NCI-H226 (cell line): ENCODE measurements at regions not wholly inside any gene's neighbourhood (a gene's known extent, or its start where the extent isn't known, plus 50 kb on each side); places are given as distances from the start of the nearest gene placed in this dataset.

Experiments used
- DNase-seq: peaks from one replicate; pipeline ENCODE4 v3.0.0-alpha.2; 2015

DNA sequence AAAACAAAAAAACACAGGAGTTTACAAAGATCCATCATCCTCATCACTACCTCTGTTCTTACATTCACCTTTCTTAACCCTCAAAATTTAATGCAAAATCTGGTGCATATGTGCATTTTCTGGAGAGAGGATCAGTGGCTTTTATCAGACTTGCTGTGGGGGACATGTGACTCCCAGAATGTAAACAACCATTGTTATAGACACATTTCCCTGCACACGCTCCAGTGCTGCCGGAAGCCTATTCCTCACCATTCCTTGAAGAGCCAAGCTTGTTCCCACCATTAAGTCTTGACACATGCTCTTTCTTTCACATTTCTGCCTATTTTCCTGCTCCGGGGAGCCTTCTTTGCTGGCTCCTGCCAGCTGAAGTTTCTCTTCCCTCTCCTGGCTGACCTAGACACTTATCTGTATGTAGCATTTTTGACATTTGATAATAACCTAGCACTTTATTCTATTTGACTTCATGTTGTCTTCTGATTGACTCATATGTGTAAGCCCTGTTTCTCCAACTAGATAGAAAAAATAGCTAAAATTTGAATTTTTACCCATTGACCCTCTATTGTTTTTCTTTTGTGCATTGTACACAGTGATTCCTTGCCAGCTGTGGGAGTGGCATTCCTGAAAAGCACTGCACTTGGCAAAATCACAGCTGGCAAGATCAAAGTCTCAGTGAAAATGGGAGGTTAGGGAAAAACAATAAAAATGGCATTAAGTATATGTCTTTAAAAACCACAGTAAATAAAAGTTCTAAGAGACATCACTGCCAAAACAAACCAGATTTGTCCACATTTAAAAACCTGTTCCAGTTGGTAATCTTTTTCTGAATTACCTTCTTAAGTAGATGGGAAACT, 76.8 kb upstream of the CIBAR2 start:
- DNase-seq: no peak

GRCh38 chr16:85190572-85190971, 78.3 kb upstream of the CIBAR2 start:
- DNase-seq: no peak

GRCh38 chr16:85191341-85191965, 79.2 kb upstream of the CIBAR2 start:
- DNase-seq: no peak

GRCh38 chr16:85192238-85193114, 80.2 kb upstream of the CIBAR2 start:
- DNase-seq: no peak

GRCh38 chr16:85193115-85193493, 80.8 kb upstream of the CIBAR2 start:
- DNase-seq: no peak

GRCh38 chr16:85193876-85194275, 81.6 kb upstream of the CIBAR2 start:
- no peak for DNase-seq

GRCh38 chr16:85194307-85195270, 82.3 kb upstream of the CIBAR2 start:
- DNase-seq: no peak

- DNase-seq: no peak
Observed at GRCh38 chr16:85195271-85195647, 83.0 kb upstream of the CIBAR2 start.

DNA sequence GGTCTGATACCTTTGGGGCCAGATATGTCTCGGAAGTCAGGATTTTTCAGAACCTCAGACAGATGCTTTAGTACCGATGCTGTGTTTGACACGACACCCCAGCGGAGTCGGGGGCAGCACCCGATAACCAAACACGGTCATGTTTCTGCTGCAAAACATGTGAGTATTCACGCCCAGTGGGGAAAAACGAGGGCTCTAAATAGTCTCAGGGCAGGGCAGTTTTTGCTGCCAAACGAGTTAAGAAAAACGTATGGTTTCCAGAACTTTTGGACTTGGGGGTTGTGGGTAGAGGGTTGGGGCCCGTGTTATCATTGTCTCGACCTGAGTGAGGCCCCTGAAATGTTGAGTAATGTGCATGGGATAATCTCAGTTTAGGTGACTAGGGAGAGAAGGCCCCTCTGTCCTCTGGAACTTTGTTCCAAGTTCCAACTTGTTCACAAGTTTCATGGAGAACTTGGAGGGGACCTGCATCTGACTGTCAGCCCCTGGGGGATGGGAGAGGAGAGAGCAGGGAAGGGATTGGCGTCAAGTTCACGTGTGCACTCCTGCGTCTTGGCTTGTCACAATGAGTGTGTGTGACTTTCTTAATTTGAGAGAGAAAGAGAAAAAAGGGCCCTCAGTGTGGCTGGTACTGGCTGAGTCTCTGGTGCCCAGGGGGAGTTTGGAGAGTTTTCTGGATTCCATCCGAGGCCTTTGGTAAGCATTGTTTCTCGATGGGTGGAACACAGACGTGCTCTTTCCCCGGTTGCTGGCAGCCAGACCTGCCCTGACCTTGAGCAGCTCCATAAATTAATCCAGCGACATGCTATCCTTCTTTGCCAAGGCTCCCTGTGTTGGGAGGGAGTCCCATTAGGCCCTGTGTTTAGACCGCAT, 83.9 kb upstream of the CIBAR2 start:
- no peak for DNase-seq

DNA sequence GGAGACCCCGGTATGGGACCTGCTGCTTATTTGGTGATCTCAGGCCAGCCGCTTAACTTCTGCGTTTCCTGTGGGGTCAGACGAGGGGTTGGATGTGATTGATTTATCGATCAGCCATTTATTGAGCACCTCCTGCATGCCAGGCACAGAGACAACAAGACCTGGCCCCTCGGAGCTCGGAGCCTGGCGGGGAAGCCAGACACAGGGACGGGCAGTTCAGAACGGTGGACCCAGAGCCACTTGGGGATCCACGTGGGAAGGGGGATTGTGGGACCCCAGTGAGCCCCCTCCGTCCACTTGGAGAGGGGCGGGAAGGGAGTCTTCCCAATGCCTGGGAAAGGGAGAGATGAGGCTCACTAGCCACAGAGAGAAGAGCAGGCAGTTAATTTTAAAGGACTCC, 84.7 kb upstream of the CIBAR2 start:
- DNase-seq: no peak

GRCh38 chr16:85197611-85198566, 85.6 kb upstream of the CIBAR2 start:
- DNase-seq: no peak

- no peak for DNase-seq
Observed at GRCh38 chr16:85199069-85199725, 86.9 kb upstream of the CIBAR2 start.

GRCh38 chr16:85199880-85200279, 87.6 kb upstream of the CIBAR2 start:
- DNase-seq: no peak

GRCh38 chr16:85200471-85201278, 88.4 kb upstream of the CIBAR2 start:
- no peak for DNase-seq

DNA sequence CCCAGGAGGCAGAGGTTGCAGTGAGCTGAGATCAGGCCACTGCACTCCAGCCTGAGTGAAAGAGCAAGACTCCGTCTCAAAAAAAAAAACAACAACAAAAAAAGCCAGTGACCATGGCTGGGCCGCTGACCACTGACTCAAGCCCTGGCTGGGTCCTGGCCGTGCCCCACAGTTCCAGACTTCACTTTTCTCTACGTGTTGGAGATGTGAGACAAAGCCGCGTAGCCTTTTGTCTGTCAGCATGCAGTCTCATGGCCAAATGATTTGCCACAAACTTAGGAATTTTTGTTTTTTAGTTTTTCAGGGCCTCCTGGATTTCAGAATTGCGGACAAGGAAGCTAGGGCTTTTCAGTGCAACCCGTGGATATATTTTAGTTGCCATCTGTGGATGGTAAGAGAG, 89.3 kb upstream of the CIBAR2 start:
- DNase-seq: no peak

GRCh38 chr16:85202051-85202601, 89.9 kb upstream of the CIBAR2 start:
- no peak for DNase-seq

DNA sequence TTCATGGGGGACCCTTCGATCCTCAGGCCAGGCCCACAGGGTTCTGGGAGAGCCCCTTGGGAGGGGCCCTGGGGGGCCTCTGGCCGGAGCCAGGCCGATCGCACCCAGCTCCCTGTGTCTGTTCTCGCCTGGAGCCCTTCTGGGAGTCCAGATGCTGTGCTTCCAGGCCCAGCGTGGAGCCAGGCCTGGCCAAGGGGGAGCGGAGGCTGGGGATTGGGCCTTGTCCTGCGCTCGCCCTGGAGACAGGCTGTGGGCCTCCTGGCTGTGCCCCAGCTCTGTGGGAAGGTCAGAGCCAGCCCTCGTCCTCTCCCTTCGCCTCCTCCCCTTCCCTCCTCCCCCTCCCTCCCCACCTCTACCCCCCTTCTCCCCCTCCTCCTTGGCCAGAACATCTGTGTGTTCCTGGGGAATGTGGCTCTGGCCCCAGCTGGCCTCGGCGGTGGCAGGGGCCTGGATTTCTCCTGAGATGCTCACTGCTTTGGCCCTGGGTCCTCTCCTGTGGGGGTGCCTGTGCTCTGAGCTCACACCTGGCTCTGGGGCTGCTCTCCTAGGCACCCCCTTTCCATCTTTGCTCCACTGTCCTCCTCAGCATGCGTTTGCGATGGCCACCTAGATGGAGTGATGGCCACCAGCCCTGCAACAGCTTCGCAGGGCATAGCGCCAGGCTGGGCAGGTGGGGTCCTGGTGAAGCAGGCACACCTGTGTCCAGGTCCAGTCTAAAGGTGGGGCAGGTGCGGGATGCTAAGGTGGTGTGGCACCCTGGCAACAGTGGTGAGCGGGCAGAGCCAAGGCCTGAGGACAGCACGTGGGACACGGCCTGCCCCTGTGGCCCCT, 90.6 kb upstream of the CIBAR2 start:
- DNase-seq: no peak

DNA sequence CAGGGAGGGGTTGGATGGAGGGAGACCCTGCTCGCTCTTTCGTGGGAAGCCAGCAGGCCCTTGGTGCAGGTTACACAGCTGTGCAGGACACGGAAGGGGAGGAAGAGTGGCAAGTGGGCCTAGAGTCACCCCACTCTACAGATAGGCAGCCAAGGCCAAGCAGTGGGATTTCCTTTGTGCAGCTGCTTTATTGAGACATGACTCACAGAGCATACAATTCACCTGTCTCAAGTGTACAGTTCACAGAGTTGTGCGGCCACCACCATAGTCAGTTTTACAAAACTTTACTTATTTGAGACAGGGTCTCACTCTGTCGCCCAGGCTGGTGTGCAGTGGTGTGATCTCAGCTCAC, 91.2 kb upstream of the CIBAR2 start:
- no peak for DNase-seq
